ENCODE measurements at regions not wholly inside any gene's neighbourhood (a gene's known extent, or its start where the extent isn't known, plus 50 kb on each side); places are given as distances from the start of the nearest gene placed in this dataset.
A peak's percentile ranks its signal among the peaks of the same experiment; 100 is the strongest.
"Not testable (repeated sequence)": the region's sequence is repeated elsewhere in the genome, so short reads cannot be mapped to it uniquely, and the experiment has no call there.

DNA sequence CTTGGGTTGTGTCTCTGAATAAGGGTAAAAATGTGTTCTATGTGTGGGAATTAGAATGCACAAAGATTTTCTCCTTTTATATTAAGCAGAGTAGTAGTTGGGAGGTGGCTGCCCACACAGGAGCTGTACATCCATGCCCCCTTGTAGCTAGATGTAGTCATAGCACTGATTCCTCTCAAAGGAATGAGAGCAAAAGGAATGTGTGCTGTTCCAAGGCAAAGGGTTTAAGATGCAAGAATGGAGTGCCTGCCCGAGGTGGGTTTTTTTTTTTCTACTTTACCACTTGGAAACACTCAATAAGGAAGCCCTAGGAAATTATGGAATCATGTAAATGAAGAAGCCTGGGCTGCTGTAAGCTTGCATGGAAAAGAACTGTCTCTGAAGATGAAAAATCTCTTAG is 2183.2 kb upstream of the AGA start:
- DNase-seq, result no peak

DNA sequence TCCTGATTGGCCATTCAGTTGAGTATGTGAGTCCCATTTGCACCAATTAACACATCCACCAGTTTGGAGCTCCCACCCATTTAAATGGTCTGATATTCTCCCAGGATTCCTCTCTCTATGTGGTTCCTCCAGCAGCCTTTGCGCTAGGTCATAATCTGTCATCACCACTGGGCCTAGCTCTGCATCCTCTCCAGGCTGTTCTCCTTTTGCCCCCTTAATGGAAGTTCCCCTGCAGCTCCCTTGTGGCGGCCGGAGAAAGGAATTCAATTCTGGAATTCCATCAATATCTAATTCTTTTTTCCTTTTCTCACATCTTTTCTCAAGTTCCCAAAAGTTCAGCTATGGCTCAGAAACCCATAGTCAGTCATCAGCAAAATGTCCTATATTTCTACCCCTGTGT is 2184.4 kb upstream of the AGA start:
- DNase-seq, result no peak

DNA sequence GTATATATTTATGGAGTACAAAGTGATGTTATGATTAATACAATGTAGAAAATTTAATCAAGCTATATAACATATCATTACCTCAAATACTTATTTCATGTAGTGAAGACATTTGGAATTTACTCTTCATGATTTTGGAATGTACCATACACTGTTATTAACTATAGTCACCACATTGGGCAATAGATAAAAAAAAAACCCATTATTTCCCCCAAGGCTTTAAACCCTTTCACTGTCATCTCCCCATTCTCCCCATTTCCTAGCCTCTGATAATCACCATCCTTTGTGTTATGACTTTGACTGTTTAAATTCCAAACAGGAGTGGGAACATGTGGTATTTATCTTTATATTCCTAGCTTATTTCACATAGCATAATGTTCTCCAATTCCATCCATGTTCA is 2189.1 kb upstream of the AGA start:
- no peak for DNase-seq

DNA sequence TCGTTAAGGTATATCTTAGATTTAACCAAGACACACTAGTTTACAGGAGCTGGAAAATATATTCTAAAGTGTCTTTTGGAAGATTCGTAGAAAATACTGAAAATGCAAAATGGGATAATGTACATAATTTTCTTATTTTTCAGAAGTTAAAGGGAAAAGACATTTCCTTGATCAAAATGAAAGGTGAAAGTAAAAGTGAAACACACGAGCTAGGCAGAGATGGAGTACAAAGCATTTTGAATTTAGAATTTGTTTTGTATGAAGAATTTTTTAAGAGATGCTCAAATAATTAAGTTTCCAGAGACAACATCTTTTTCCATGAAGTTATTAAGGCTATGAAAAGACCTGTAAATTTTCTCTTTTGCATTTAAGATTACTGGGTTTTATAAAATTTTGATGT is 2192.6 kb upstream of the AGA start:
- DNase-seq, result no peak

DNA sequence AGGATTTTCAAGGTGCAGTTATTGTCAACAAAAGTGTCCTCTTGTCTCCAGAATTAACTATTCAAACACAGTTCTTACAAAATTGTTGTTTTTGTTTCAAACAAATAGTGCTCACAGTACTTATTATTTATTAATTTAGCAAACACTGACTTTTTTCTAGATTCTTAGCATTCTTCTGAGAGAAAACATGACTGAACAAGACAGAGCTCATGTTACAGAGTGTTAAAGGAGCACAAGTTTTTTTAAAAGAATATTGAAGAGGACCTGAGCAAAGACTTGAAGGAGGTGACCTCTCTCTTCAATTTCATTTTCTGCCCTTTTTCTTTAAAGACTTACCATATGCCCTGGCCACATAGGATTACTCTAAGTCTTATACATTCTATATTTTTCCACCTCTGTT is 2220.3 kb upstream of the AGA start:
- DNase-seq, result no peak

DNA sequence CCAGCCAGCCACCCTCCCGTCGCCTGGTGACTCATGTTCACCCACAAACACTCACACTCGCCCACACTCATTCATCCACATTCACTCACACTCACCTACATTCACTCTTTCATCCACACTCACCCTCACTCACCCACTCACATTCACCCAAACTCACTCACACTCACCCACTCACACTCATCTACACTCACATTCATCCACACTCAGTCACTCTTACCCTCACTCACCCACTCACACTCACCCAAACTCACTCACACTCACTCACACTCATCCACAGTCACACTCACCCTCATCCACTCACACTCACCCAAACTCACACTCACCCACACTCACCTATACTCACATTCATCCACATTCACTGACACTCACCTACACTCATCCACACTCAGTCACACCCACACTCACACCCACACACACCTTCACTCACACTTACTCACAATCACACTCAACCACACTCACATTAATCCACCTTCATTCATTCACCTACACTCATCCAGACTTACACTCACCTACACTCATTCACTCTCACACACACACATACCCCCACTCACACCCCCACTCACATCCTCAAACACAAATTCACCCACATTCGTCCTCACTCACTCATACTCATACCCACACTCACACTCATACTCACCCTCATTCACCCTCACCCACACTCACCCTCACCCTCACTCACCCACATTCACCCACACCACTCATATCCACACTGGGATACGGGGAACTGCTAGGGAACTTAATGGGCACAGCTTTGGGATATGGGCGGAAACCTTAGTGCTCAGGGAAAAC is 2221.6 kb upstream of the AGA start:
- DNase-seq, result no peak

DNA sequence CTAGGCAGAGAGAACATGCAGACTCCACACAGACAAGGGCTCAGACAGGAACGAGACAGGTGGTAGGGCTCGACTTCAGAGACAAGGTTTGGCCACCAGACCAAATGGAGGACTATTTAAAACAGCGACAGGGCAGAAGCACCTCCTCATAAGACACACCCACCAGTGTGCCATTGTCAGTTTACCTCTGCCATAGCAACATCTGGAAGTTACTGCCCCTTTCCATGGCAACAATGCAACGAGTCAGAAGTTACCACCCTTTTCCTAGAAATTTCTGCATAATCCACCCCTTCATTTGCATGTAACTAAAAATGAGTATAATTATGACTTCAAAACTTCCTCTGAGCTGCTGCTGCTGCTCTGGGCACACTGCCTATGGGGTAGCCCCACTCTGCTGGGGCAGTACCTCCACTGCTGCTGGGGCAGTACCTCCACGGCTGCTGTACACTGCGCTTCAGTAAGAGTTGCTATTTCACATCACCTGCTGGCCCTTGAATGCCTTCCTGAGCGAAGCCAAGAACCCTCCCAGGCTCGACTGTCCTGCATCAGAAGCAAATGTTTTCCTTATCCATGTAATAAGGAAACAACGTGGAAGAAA is 2222.3 kb upstream of the AGA start:
- DNase-seq, result no peak

DNA sequence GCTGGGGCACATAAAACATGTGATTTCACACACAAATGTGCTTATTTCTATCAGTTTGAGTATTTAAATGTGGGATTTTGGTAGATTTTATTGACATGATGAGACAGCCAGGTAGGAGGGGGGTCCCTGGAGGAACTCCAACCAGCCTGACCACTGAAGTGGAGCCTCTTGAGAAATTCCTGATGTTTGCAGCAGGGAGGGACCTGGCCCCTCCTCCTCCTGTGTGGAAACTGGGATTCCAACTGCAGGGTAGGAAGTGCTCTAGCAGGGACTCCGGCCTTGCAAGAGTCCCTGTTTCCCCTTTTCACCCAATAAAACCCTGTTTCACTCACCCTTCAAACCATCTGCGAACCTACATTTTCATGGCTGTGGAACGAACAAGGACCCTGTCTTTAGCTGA is 2224.0 kb upstream of the AGA start:
- no peak for DNase-seq

DNA sequence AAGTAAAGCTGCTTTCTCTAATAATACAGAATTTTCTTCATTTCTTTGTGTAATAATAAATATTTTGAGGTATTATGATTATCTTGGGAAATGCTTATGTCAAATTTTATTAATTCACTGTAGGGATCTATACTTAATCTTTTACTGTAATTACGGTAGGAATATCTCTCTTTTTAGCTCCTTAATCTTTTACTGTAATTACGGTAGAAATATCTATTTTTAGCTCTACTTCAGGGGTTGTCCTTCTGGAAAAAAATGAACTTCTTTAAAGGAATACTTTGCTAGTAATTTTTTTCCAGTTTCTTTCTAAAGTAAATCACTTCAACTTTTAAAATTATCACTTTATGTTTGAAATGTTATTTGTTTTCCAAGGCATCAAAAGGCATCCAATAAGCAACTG is 2229.4 kb upstream of the AGA start:
- no peak for DNase-seq

DNA sequence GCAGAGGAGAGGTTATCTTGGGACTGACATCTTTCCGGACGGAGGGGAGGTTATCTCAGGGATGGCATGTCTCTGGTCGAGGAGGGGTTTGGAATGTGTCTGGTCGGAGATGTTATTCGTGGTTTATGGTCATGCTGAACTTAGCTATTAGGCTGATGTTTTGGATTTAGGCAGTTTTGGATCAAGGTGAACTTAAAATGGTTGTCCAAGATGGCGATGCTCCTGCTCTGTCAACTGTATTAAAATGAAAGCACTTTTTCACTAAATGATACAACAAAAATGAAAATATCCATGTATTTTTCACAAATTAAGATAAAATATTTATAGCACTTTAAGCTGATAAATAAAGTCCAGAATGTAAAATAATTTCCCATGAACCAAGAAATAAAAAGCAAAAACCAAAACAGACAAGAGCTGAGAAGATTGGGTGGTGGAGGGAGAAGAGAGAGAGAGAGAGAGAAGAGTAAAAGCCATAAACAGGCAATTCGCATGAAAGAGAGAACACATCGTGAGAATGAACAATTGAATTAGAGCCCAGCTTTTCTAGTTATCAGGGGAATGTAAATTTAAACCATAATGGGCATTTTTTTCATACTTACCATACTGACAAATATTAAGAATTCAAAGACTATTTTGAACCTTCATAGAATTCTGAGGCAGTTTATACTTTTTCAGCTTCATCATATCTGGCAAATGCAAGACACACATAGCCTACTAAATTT is 2236.0 kb upstream of the AGA start:
- no peak for DNase-seq

DNA sequence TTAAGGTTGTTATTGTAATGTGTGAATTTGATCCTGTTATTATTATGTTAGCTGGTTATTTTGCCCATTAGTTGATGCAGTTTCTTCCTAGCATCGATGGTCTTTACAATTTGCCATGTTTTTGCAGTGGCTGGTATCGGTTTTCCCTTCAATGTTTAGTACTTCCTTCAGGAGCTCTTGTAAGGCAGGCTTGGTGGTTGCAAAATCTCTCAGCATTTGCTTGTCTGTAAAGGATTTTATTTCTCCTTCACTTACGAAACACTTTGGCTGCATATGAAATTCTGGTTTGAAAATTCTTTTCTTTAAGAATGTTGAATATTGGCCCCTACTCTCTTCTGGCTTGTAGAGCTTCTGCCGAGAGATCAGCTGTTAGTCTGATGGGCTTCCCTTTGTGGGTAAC is 2241.4 kb upstream of the AGA start:
- DNase-seq, result not testable (repeated sequence)

DNA sequence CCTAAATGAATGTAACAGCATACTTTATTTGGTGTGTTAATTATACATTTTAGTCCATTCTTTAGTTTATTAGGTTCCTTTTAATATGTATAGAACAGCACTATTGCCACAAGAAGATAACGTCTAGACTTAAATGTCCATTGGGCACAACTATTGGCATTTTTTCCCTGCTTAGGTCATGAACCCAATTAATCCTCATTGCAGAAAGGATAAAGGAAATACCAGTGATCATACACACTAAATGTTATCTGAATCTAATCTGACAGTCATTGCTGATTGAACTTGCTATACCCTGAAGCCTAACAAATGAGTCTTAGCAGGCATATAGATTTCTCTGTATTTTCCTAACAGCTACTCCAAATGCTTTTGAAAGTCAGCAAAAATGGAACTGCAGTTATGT is 2250.0 kb upstream of the AGA start:
- DNase-seq, result no peak

DNA sequence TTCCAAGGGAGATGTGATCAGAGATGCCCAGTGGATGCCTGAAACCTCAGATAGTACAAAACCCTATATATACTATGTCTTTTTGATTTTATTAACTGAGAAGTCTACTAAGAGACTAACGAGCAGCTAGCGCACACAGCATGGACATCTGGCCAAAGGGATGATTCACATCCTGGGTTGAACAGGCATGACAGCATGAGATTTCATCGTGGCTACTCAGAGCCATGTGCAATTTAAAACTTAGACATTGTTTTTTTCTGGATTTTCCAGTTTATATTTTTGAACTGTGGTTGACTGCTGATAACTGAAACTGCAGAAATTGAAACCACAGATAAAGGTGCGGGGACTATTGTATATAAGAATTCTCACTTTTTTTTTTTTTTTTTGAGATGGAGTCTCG is 2252.9 kb upstream of the AGA start:
- DNase-seq, result no peak

DNA sequence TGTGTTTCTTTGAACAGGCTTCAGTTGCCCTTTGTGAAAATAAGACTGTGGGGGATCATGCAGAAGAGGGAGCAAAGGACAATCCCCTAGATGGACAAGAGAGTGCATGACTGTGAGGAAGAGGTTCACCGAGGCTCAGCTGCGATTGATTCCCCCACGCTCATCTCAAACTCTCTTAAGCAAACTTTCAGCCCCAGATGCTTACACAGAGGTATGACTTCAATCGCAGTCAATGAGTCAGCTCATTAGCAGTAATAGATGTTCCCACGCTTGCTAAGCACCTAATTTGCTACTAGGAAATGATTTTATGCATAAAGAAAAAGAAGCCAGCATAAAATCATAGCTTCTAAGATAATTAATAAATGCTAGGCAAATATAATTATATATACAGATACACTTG is 2256.1 kb upstream of the AGA start:
- no peak for DNase-seq

DNA sequence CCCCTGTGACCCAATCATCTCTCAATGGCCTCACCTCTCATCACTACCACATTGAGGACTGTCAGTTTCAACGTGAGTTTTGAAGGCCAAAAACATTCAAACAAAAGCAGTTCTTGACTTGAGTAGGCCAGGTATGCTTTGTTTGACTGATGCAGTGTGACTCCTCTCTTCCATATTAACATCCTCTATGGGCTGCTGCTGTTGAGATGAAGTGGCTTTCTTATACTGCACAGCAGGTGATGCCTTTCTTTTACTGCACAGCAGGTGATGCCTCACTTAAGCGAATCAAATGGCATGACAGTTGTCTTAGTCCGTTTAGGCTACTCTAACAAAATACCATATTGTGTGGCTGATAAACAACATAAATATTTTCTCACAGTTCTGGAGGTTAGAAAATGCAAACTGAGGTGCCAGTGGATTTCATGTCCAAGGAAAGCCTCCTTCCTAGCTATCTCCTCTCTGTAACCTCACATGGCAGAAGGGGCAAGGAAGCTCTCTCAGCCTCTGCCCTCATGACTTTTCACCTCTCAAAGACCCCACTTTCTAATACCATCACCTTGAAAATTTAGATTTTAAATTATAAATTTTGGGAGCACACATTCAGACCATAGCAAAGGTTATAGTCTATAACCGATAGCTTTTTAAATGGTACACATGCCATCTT is 2267.9 kb upstream of the AGA start:
- DNase-seq, result no peak

DNA sequence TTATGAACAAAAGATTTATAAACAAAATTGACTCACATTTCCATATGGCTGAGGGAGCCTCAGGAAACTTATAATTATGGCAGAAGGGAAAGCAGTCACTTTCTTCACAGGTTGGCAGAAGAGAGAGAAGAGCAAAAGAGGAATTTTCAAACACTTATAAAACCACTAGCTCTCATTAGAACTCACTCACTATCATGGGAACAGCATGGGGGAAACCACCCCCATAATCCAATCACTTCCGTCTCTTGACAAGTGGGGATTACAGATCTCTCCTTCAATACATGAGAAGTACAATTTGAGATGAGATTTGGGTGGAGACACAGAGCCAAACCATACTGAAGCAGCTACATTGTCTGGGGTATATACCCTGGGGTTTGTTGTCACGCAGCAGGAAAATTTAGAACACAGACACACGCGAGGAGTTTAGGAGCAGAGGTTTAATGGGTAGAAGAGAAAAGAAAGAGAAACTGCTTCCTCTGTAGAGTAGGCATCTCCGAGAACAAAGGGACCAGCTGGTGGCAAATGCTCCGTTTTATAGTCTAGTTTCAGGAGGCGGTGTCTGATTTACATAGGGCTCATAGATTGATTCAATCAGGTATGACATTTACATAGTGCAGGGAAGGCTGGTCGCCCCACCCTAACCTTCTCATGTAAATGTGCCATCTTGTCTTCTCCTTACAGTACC is 2277.7 kb upstream of the AGA start:
- DNase-seq, result no peak

DNA sequence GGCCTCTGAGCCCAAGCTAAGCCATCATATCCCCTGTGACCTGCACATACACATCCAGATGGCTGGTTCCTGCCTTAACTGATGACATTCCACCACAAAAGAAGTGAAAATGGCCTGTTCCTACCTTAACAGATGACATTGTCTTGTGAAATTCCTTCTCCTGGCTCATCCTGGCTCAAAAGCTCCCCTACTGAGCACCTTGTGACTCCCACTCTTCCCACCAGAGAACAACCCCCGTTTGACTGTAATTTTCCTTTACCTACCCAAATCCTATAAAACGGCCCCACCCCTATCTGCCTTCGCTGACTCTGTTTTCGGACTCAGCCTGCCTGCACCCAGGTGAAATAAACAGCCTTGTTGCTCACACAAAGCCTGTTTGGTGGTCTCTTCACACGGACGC is 2284.3 kb upstream of the AGA start:
- DNase-seq, result not testable (repeated sequence)

DNA sequence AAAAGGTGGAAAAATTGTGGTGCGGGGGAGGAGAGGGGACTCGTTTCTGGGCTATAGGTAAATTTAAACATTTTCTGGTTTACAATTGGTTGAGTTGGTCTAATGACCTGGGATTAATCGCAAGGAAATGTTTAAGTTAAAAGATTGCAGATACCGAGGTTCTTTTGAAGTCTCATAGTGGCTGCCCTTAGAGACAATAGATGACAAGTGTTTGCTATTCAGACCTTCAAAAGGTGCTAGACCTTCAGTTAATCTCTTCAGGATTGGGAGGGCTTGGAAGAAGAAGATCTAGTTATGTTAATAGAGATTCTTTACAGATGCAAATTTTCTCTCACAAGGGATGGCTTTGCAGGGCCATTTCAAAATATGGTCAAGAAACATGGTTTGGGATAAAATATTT is 2286.1 kb upstream of the AGA start:
- no peak for DNase-seq

DNA sequence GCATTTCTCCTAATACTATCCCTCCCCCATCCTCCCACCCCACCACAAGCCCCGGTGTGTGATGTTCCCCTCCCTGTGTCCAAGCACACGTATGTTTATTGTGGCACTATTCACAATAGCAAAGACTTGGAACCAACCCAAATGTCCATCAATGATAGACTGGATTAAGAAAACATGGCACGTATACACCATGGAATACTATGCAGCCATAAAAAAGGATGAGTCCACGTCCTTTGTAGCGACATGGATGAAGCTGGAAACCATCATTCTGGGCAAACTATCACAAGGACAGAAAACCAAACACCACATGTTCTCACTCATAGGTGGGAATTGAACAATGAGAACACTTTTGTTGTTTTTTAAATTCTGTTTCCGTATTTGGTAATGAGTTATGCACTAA is 2294.6 kb upstream of the AGA start:
- DNase-seq, result not testable (repeated sequence)

DNA sequence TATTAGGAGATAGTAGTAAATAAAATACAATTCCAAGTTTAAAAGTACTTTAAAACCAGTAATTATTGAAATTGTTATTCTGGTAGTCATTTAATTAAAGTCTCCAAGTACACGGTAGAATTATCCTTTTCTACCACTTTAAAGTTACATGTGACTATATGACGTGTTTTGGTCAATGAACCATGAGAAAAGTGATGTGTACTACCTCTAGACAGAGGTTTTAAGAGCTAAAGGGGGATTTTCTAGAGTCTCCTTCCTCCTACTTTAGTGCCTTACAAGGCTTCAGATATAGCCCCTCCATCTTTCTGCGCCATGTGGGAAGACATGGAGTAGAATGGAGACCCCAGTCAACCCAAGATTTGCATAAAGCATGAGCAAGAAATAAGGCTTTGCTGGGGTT is 2296.6 kb upstream of the AGA start:
- DNase-seq, result no peak

DNA sequence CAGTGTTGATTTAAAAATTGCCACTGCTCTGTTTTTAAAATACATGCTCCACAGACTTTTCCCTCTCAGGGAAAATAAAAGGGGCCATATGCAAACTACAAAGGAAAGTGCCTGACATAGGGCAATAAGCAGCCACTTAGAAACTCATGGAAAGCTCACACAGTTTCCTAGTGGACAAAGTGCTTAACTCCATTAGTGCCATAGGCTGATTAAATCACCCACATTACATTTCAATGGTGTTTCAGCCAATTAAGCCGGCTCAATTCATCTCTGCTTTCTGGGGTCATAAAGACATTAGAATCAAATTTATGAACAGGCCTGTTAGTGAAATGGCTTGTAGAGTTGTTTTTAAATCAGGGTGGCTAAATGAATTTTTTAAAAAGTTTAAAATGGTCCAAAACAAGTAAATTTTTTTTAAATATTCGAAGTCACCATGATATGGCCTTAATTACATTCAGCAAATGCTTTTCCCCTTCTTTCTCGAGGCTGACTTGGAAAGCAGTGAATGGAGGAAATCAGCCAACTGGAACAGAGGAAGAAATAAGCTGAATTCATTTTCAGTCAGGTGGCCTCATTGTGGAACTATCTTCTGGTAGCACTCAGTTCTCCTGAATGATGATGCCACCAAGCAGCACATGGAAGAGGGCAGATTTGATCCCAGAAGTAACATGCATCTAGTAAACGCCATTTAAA is 2305.1 kb upstream of the AGA start:
- DNase-seq, result no peak

DNA sequence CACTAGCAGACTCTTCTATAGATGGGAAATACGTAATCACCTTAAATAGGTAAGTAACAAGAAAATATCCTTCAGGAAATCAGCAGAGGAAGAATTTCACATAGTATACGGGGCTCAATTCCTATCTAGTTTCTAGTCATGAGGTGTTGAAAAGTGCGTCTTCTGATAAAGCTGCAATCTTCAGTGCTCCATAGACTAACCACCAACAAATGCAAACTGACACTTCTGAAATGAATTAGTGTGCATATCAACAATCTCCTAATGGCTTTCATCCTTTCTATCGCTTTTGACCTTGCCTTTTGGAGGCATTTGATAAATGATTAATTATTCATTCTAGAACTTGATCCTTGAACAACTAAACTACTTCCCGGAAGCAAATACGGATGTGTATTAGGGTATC is 2306.6 kb upstream of the AGA start:
- no peak for DNase-seq

DNA sequence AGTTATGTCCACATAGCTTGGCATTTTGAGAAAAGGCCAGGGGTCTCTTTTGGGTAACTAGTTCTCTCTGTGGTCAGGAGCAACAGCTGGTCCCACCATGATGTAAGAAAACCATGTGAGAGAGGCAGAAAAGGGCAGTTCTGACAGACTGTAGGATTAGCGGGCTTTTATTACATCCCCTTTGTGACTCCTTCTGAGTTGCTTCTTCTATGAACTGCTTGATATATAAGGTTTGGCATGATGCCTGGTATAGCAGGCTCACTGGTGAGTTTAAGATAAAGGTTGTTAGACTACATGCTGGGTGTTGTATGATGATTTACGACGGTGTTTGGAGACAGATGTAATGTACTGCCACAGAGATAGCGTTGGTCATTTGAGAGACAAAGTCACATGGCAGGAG is 2308.1 kb upstream of the AGA start:
- peak; percentile 31 for DNase-seq
